IMR-90 (cell line): ENCODE measurements at regions not wholly inside any gene's neighbourhood (a gene's known extent, or its start where the extent isn't known, plus 50 kb on each side); places are given as distances from the start of the nearest gene placed in this dataset.

Source experiments
- ATAC-seq: fragments of 200-7000 bp; cut with Tn5 transposase; 2 replicates; pipeline ENCODE4 v1.9.1; 2020; ENCODE audit warnings: low read depth, mild to moderate bottlenecking, moderate library complexity
- BruUV-seq: library from RNA; stranded (reverse); fragments of 400-500 nt; replicated peaks from 2 replicates; lab custom pipeline; 2021; lab: Mats Ljungman, UMichigan
- CTCF ChIA-PET: fragments of 300-600 bp; formaldehyde crosslinking; extraction: SDS; loops from one replicate; lab custom pipeline; 2021; ENCODE audit warnings: antibody characterized with exemption; lab: Yijun Ruan, JAX
- POLR2A ChIA-PET: fragments of 300-600 bp; sonication (Branson Sonifier 250); formaldehyde crosslinking; loops from one replicate; lab custom pipeline; 2022; ENCODE audit warnings: antibody characterized with exemption; ENCODE audit not compliant: unreplicated experiment; lab: Charles Lee
- DNase-seq: peaks from one replicate; pipeline ENCODE4 v3.0.0; 2013
- H2AFZ ChIP-seq: replicated peaks from 2 replicates; pipeline ENCODE3; 2013; ENCODE audit warnings: low read length, mild to moderate bottlenecking; ENCODE audit not compliant: poor library complexity
- H2AK5ac ChIP-seq: 2 replicates; pipeline ENCODE4 v1.6.1; 2013; ENCODE audit warnings: low read depth, low read length, inconsistent platforms
- H2AK9ac ChIP-seq: replicated peaks from 2 replicates; pipeline ENCODE3; 2013; ENCODE audit warnings: mild to moderate bottlenecking, low read depth, low read length, moderate library complexity; ENCODE audit not compliant: poor library complexity
- H2BK120ac ChIP-seq: 2 replicates; pipeline ENCODE4 v1.6.1; 2013; ENCODE audit warnings: low read depth, low read length, inconsistent platforms
- H2BK15ac ChIP-seq: 3 replicates; pipeline ENCODE4 v1.6.1; 2013; ENCODE audit warnings: low read depth, low read length, inconsistent platforms
- H2BK20ac ChIP-seq: 2 replicates; pipeline ENCODE4 v1.6.1; 2013; ENCODE audit warnings: low read depth, mild to moderate bottlenecking, inconsistent platforms, low read length, moderate library complexity
- H2BK5ac ChIP-seq: 2 replicates; pipeline ENCODE4 v1.6.1; 2013; ENCODE audit warnings: mild to moderate bottlenecking, low read depth, low read length, inconsistent platforms; ENCODE audit not compliant: poor library complexity, severe bottlenecking
- H3K14ac ChIP-seq: replicated peaks from 2 replicates; pipeline ENCODE4 v1.6.1; 2013; ENCODE audit warnings: low read depth, low read length, inconsistent platforms
- H3K18ac ChIP-seq: 2 replicates; pipeline ENCODE4 v1.6.1; 2013; ENCODE audit warnings: low read depth, low read length, control low read depth
- H3K23ac ChIP-seq: 2 replicates; pipeline ENCODE4 v1.6.1; 2013; ENCODE audit warnings: low read depth, low read length, inconsistent platforms
- H3K27ac ChIP-seq: 2 replicates; pipeline ENCODE4 v1.5.1; 2013; ENCODE audit warnings: mild to moderate bottlenecking, control low read depth, low read length; ENCODE audit not compliant: insufficient read depth
- H3K27me3 ChIP-seq: 2 replicates; pipeline ENCODE4 v1.6.1; 2013; ENCODE audit warnings: low read length; ENCODE audit not compliant: control insufficient read depth, insufficient read depth
- H3K36me3 ChIP-seq: 2 replicates; pipeline ENCODE4 v1.6.1; 2013; ENCODE audit warnings: low read length, mixed read lengths; ENCODE audit not compliant: control insufficient read depth, insufficient read depth
- H3K4ac ChIP-seq: 2 replicates; pipeline ENCODE4 v1.6.1; 2013; ENCODE audit warnings: low read depth, low read length, inconsistent platforms
- H3K4me1 ChIP-seq: 2 replicates; pipeline ENCODE4 v1.6.1; 2013; ENCODE audit warnings: low read length, mixed read lengths; ENCODE audit not compliant: control insufficient read depth, insufficient read depth
- H3K4me2 ChIP-seq: 2 replicates; pipeline ENCODE4 v1.6.1; 2013; ENCODE audit warnings: low read depth, mild to moderate bottlenecking, control low read depth, low read length, moderate library complexity
- H3K4me3 ChIP-seq: 2 replicates; pipeline ENCODE4 v1.5.1; 2013; ENCODE audit warnings: low read depth, mild to moderate bottlenecking, control low read depth, low read length, moderate library complexity; ENCODE audit not compliant: insufficient read depth
- H3K56ac ChIP-seq: 2 replicates; pipeline ENCODE4 v1.6.1; 2013; ENCODE audit warnings: low read length, inconsistent platforms; ENCODE audit not compliant: insufficient read depth; ENCODE audit errors: extremely low read depth
- H3K79me1 ChIP-seq, 2 experiments: 2 replicates each; pipeline ENCODE4 v1.6.1; 2013; ENCODE audit warnings: low read length in 2 of 2, inconsistent platforms in 1 of 2, low read depth in 1 of 2
- H3K9ac ChIP-seq: 2 replicates; pipeline ENCODE4 v1.6.1; 2013; ENCODE audit warnings: low read depth, low read length, control low read depth
- H3K9me1 ChIP-seq: 2 replicates; pipeline ENCODE4 v1.6.1; 2013; ENCODE audit warnings: low read length, inconsistent platforms; ENCODE audit not compliant: insufficient read depth
- H3K9me3 ChIP-seq: 2 replicates; pipeline ENCODE4 v1.6.1; 2013; ENCODE audit warnings: low read length; ENCODE audit not compliant: control insufficient read depth, insufficient read depth
- H4K20me1 ChIP-seq: 2 replicates; pipeline ENCODE4 v1.6.1; 2013; ENCODE audit warnings: low read length, inconsistent platforms; ENCODE audit not compliant: insufficient read depth
- H4K5ac ChIP-seq: 2 replicates; pipeline ENCODE4 v1.6.1; 2013; ENCODE audit warnings: mild to moderate bottlenecking, low read depth, low read length, control low read depth
- H4K8ac ChIP-seq, 2 experiments: 2 replicates each; pipeline ENCODE4 v1.6.1; 2013; ENCODE audit warnings: low read depth in 2 of 2, low read length in 2 of 2, control low read depth in 1 of 2, inconsistent platforms in 1 of 2
- H4K91ac ChIP-seq: 2 replicates; pipeline ENCODE4 v1.6.1; 2013; ENCODE audit warnings: low read depth, low read length, inconsistent platforms; ENCODE audit not compliant: insufficient read depth
- CEBPB ChIP-seq: IDR thresholded peaks from 2 replicates; pipeline ENCODE4 v1.6.1; 2012; ENCODE audit warnings: low read depth, low read length, improper control_type of control experiment
- FOS ChIP-seq: fragments of 150-350 bp; IDR thresholded peaks from 2 replicates; pipeline ENCODE4 v1.6.1; 2016; ENCODE audit warnings: low read depth, low read length
- MAZ ChIP-seq: IDR thresholded peaks from 2 replicates; pipeline ENCODE4 v1.6.1; 2012; ENCODE audit warnings: low read depth, mild to moderate bottlenecking, low read length, improper control_type of control experiment, moderate library complexity, borderline replicate concordance
- MXI1 ChIP-seq: IDR thresholded peaks from 2 replicates; pipeline ENCODE4 v1.6.1; 2012; ENCODE audit warnings: low read depth, mild to moderate bottlenecking, low read length, moderate library complexity, borderline replicate concordance
- NFE2L2 ChIP-seq: fragments of 150-350 bp; IDR thresholded peaks from 2 replicates; pipeline ENCODE4 v1.6.1; 2016; ENCODE audit warnings: low read depth, mild to moderate bottlenecking, low read length
- POLR2A ChIP-seq: IDR thresholded peaks from 2 replicates; pipeline ENCODE4 v1.6.1; 2012; ENCODE audit warnings: mild to moderate bottlenecking, low read depth, low read length
- RAD21 ChIP-seq: IDR thresholded peaks from 2 replicates; pipeline ENCODE4 v1.6.1; 2012; ENCODE audit warnings: low read length, improper control_type of control experiment
- SMC3 ChIP-seq: fragments of 150-350 bp; IDR thresholded peaks from 2 replicates; pipeline ENCODE4 v1.6.1; 2016; ENCODE audit warnings: low read depth, mild to moderate bottlenecking, antibody characterized with exemption, low read length, moderate library complexity
- WGBS, 2 experiments: methylation state at CpG; one replicate each; pipeline versions ENCODE4 v1.1.5 to v1.1.7; 2013; ENCODE audit warnings: missing lambda C conversion rate in 2 of 2; ENCODE audit not compliant: insufficient read length in 1 of 2; ENCODE audit errors: extremely low coverage in 2 of 2; 5-methylcytosine and 5-hydroxymethylcytosine counted together
- dilution Hi-C: fragments of 300-500 bp; cut with HindIII; formaldehyde crosslinking; loops from one replicate; pipeline ENCODE4 v1.14.3; 2018; ENCODE audit warnings: low sequenced_read_pairs; ENCODE audit not compliant: unreplicated experiment
- in situ Hi-C: fragments of 300-500 bp; cut with MboI; formaldehyde crosslinking; loops from 3 replicates; pipeline ENCODE4 v1.14.3; 2019; ENCODE audit warnings: low sequenced_read_pairs, inconsistent platforms, mixed read lengths
- intact Hi-C: fragments of 100-400 bp; cut with micrococcal nuclease; formaldehyde crosslinking; loops from 2 replicates; pipeline ENCODE4 v1.10.0; 2022
- TF ChIP-seq, protein P1 (sequence below): fragments of 150-350 bp; IDR thresholded peaks from 2 replicates; pipeline ENCODE4 v1.6.1; 2017; ENCODE audit warnings: mild to moderate bottlenecking, antibody characterized with exemption, low read length, low read depth

GRCh38 chr1:37292789-37293188 lies 181.6 kb upstream of the ZC3H12A start:
- WGBS, 2 experiments, result 16% methylated on average over 4 of the region's 9 CpGs; no CpG with 5 or more reads in 1 of the 2 experiments
- Histone ChIP-seq H3K27me3 (no peaks in the 10 kb centered on the region), H3K4me2 (no peak overlapping the region), H3K9me1 (no peaks in the 10 kb centered on the region), H4K91ac (no peak overlapping the region), H3K27ac (no peak overlapping the region), H2AK5ac (no peak overlapping the region), H2AFZ (no peak overlapping the region), H2BK20ac (no peak overlapping the region), H3K14ac (no peak overlapping the region), H3K79me1 (no peaks in the 10 kb centered on the region), H2BK5ac (no peak overlapping the region), H2BK120ac (no peak overlapping the region), H2BK15ac (no peak overlapping the region), H3K4ac (no peak overlapping the region), H3K23ac (no peak overlapping the region), H3K4me1 (no peaks in the 10 kb centered on the region), H3K4me3 (no peak overlapping the region), H4K20me1 (no peaks in the 10 kb centered on the region), H3K18ac (no peak overlapping the region), H3K9ac (no peak overlapping the region), H3K36me3 (no peaks in the 10 kb centered on the region), H4K5ac (no peak overlapping the region), H2AK9ac (no peak overlapping the region), H3K9me3 (no peaks in the 10 kb centered on the region), H3K56ac (no peak overlapping the region), H4K8ac (no peak overlapping the region)
- intact Hi-C loops, result no loop called here
- dilution Hi-C loops, result no loop called here
- DNase-seq (no peak), ATAC-seq (no peak)
- no peak for TF ChIP-seq SMC3
- TF ChIP-seq, protein P1, sequence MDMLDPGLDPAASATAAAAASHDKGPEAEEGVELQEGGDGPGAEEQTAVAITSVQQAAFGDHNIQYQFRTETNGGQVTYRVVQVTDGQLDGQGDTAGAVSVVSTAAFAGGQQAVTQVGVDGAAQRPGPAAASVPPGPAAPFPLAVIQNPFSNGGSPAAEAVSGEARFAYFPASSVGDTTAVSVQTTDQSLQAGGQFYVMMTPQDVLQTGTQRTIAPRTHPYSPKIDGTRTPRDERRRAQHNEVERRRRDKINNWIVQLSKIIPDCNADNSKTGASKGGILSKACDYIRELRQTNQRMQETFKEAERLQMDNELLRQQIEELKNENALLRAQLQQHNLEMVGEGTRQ, result no peak
- TF ChIP-seq NFE2L2, result no peak
- no peak for TF ChIP-seq POLR2A
- no peak for TF ChIP-seq FOS
- no peak for TF ChIP-seq MXI1
- TF ChIP-seq RAD21, result no peak
- no peak for TF ChIP-seq MAZ
- no peak for TF ChIP-seq CEBPB
- ChIA-PET CTCF (no interaction called here), POLR2A (no interaction called here)
- no TSS peak for BruUV-seq
- in situ Hi-C loops, result no loop called here
